ENCODE measurements at regions not wholly inside any gene's neighbourhood (a gene's known extent, or its start where the extent isn't known, plus 50 kb on each side); places are given as distances from the start of the nearest gene placed in this dataset.

DNA sequence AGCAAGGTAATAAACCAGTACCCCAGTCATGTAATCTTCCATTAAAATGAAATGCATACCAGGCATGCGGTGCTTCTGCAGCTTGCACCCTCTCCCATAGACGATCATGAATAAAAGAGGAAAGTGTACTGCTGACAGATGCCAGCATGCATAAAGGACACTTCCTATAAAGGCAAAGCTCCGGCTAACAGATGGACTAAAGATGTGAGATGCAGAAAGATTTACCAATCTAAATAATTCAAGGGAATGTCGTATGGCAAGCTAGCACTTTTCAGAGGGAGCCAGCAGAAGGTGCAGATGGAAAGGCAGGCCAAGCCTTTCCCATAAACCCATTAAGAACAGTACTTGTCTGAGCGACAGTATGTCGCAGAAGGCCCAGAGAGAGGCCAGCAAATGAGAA lies 542.0 kb downstream of the NUF2 start:
- Histone ChIP-seq H3K36me3 (ENCODE audit: control insufficient read depth, insufficient read depth, low read length) (no peaks in the 10 kb centered on the region), H3K9me3 (ENCODE audit: control insufficient read depth, insufficient read depth, low read length) (no peaks in the 10 kb centered on the region; the same call in 1 of the 2 replicates), H4K8ac (ENCODE audit: low read depth in 2 of 2, low read length in 2 of 2) (no peak overlapping the region), H3K27me3 (ENCODE audit: control insufficient read depth, insufficient read depth, low read length) (no peaks in the 10 kb centered on the region), H3K4me2 (ENCODE audit: low read depth, low read length) (no peak overlapping the region), H2AFZ (replicated peaks; ENCODE audit: low read length, poor library complexity) (no peak overlapping the region), H2BK5ac (ENCODE audit: low read depth, low read length, poor library complexity, severe bottlenecking) (no peak overlapping the region), H3K79me1 (ENCODE audit: low read depth in 1 of 2, low read length in 2 of 2) (no peaks in the 10 kb centered on the region), H3K4ac (ENCODE audit: low read depth, low read length) (no peak overlapping the region), H3K9me1 (ENCODE audit: insufficient read depth, low read length) (no peaks in the 10 kb centered on the region), H3K4me3 (ENCODE audit: insufficient read depth, low read depth, low read length) (no peak overlapping the region), H3K27ac (ENCODE audit: insufficient read depth, low read length) (no peak overlapping the region), H2BK120ac (ENCODE audit: low read depth, low read length) (no peak overlapping the region), H3K56ac (ENCODE audit: extremely low read depth, insufficient read depth, low read length) (no peak overlapping the region), H4K91ac (ENCODE audit: insufficient read depth, low read depth, low read length) (no peak overlapping the region), H2AK5ac (ENCODE audit: low read depth, low read length) (no peak overlapping the region), H2BK20ac (ENCODE audit: low read depth, low read length) (no peak overlapping the region), H3K9ac (ENCODE audit: low read depth, low read length) (no peak overlapping the region), H4K5ac (ENCODE audit: low read depth, low read length) (no peak overlapping the region), H4K20me1 (ENCODE audit: insufficient read depth, low read length) (no peaks in the 10 kb centered on the region), H3K4me1 (ENCODE audit: control insufficient read depth, insufficient read depth, low read length) (no peaks in the 10 kb centered on the region), H3K14ac (replicated peaks; ENCODE audit: low read depth, low read length) (no peak overlapping the region), H2AK9ac (replicated peaks; ENCODE audit: low read depth, low read length, poor library complexity) (no peak overlapping the region), H2BK15ac (ENCODE audit: low read depth, low read length) (no peak overlapping the region), H3K23ac (ENCODE audit: low read depth, low read length) (no peak overlapping the region), H3K18ac (ENCODE audit: low read depth, low read length) (no peak overlapping the region)
- ChIA-PET POLR2A (ENCODE audit: unreplicated experiment) (no interaction called here), CTCF (no interaction called here)
- no TSS peak for BruUV-seq (replicated peaks)
- ATAC-seq (ENCODE audit: low read depth) (no peak), DNase-seq (no peak)
- intact Hi-C loops (cut with micrococcal nuclease), result no loop called here
- WGBS, 2 experiments (ENCODE audit: extremely low coverage in 2 of 2, insufficient read length in 1 of 2), result no CpG with 5 or more reads among the region's 6 CpGs
- dilution Hi-C loops (cut with HindIII; ENCODE audit: low sequenced_read_pairs, unreplicated experiment), result no loop called here
- in situ Hi-C loops (cut with MboI; ENCODE audit: low sequenced_read_pairs), result no loop called here
- TF ChIP-seq MXI1 (IDR thresholded peaks at IDR 0.05; ENCODE audit: borderline replicate concordance, low read depth, low read length) (no peak), NFE2L2 (IDR thresholded peaks at IDR 0.05; ENCODE audit: low read depth, low read length) (no peak), RFX5 (IDR thresholded peaks at IDR 0.05; ENCODE audit: low read depth, low read length) (no peak), SMC3 (IDR thresholded peaks at IDR 0.05; ENCODE audit: low read depth, low read length) (no peak), CEBPB (IDR thresholded peaks at IDR 0.05; ENCODE audit: low read depth, low read length) (no peak), POLR2A (IDR thresholded peaks at IDR 0.05; ENCODE audit: low read depth, low read length) (no peak), RCOR1 (IDR thresholded peaks at IDR 0.05; ENCODE audit: insufficient replicate concordance, low read length) (no peak), MAFK (IDR thresholded peaks at IDR 0.05; ENCODE audit: low read depth, low read length) (no peak)
- TF ChIP-seq, protein P1, sequence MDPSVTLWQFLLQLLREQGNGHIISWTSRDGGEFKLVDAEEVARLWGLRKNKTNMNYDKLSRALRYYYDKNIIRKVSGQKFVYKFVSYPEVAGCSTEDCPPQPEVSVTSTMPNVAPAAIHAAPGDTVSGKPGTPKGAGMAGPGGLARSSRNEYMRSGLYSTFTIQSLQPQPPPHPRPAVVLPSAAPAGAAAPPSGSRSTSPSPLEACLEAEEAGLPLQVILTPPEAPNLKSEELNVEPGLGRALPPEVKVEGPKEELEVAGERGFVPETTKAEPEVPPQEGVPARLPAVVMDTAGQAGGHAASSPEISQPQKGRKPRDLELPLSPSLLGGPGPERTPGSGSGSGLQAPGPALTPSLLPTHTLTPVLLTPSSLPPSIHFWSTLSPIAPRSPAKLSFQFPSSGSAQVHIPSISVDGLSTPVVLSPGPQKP (IDR thresholded peaks at IDR 0.05; ENCODE audit: borderline replicate concordance, low read depth, low read length), result no peak
- TF ChIP-seq, protein P2, sequence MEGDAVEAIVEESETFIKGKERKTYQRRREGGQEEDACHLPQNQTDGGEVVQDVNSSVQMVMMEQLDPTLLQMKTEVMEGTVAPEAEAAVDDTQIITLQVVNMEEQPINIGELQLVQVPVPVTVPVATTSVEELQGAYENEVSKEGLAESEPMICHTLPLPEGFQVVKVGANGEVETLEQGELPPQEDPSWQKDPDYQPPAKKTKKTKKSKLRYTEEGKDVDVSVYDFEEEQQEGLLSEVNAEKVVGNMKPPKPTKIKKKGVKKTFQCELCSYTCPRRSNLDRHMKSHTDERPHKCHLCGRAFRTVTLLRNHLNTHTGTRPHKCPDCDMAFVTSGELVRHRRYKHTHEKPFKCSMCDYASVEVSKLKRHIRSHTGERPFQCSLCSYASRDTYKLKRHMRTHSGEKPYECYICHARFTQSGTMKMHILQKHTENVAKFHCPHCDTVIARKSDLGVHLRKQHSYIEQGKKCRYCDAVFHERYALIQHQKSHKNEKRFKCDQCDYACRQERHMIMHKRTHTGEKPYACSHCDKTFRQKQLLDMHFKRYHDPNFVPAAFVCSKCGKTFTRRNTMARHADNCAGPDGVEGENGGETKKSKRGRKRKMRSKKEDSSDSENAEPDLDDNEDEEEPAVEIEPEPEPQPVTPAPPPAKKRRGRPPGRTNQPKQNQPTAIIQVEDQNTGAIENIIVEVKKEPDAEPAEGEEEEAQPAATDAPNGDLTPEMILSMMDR (conservative IDR thresholded peaks at IDR 0.05; ENCODE audit: low read depth, low read length), result no peak
- TF ChIP-seq, protein P3, sequence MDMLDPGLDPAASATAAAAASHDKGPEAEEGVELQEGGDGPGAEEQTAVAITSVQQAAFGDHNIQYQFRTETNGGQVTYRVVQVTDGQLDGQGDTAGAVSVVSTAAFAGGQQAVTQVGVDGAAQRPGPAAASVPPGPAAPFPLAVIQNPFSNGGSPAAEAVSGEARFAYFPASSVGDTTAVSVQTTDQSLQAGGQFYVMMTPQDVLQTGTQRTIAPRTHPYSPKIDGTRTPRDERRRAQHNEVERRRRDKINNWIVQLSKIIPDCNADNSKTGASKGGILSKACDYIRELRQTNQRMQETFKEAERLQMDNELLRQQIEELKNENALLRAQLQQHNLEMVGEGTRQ (IDR thresholded peaks at IDR 0.05; ENCODE audit: low read depth, low read length), result no peak

All from IMR-90 (cell line).